ENCODE measurements at regions not wholly inside any gene's neighbourhood (a gene's known extent, or its start where the extent isn't known, plus 50 kb on each side); places are given as distances from the start of the nearest gene placed in this dataset.

DNA sequence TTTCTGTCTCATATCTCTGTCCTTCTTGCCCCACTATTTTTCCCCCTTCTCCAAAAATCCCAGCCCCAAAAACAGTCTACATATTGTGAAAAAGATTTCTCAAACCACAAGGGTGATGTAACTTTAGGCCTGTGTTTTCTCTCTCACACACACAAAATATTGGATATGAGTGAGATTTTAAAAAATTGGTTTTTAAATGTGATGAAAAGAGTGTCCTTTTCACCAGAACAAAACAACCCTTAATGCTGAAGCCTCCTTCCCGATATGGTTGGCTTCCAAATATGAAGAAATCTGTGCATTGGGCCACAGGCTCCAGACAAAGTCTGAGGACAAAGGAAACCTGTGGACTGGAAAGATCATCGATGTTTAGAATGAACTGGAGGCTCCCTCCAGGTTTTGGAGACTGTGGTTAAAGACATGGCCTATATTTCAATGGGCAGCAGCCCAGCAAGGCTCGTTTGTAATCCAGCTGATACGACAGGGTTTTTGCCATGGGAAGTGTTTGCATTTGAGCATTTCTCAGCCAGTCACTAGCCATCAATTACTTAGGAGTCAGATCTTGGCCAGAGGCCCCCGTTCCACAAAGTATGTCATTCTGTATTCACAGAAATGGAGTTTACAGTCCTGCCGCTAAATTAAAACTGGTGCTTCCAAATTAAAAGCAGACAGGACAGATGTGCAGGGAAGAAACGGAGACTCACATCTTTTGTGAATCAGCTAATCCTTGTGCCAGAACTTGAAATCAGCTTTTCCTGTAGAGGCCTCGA is 546.3 kb downstream of the EBF1 start:
- TF ChIP-seq, protein P1, sequence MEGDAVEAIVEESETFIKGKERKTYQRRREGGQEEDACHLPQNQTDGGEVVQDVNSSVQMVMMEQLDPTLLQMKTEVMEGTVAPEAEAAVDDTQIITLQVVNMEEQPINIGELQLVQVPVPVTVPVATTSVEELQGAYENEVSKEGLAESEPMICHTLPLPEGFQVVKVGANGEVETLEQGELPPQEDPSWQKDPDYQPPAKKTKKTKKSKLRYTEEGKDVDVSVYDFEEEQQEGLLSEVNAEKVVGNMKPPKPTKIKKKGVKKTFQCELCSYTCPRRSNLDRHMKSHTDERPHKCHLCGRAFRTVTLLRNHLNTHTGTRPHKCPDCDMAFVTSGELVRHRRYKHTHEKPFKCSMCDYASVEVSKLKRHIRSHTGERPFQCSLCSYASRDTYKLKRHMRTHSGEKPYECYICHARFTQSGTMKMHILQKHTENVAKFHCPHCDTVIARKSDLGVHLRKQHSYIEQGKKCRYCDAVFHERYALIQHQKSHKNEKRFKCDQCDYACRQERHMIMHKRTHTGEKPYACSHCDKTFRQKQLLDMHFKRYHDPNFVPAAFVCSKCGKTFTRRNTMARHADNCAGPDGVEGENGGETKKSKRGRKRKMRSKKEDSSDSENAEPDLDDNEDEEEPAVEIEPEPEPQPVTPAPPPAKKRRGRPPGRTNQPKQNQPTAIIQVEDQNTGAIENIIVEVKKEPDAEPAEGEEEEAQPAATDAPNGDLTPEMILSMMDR (IDR thresholded peaks at IDR 0.05; ENCODE audit: low read length), result no peak
- no peak for TF ChIP-seq EZH2 (IDR thresholded peaks at IDR 0.05; ENCODE audit: borderline replicate concordance, low read length)
